ENCODE measurements at regions not wholly inside any gene's neighbourhood (a gene's known extent, or its start where the extent isn't known, plus 50 kb on each side); places are given as distances from the start of the nearest gene placed in this dataset.

- TF ChIP-seq CREB1 (IDR thresholded peaks at IDR 0.05; ENCODE audit: low read depth) (no peak), USF1 (IDR thresholded peaks at IDR 0.05) (no peak), ZBTB7A (IDR thresholded peaks at IDR 0.05; ENCODE audit: low read depth) (no peak), NFIC (IDR thresholded peaks at IDR 0.05) (no peak), YY1 (IDR thresholded peaks at IDR 0.05; ENCODE audit: low read depth) (no peak), TEAD4 (IDR thresholded peaks at IDR 0.05) (no peak), CEBPB (IDR thresholded peaks at IDR 0.05) (no peak), REST (IDR thresholded peaks at IDR 0.05; ENCODE audit: low read depth) (no peak), EP300 (IDR thresholded peaks at IDR 0.05; ENCODE audit: borderline replicate concordance) (no peak), EGR1 (IDR thresholded peaks at IDR 0.05) (no peak), RAD21 (IDR thresholded peaks at IDR 0.05; ENCODE audit: low read depth) (no peak)
Measured at GRCh38 chr2:103235283-103235682, 473.5 kb downstream of the TMEM182 start.

- no peak for TF ChIP-seq EGR1 (IDR thresholded peaks at IDR 0.05)
Measured at GRCh38 chr2:103249462-103249861, 487.6 kb downstream of the TMEM182 start.

- TF ChIP-seq CEBPB (IDR thresholded peaks at IDR 0.05), result no peak
- no peak for TF ChIP-seq NFIC (IDR thresholded peaks at IDR 0.05)
- TF ChIP-seq REST (IDR thresholded peaks at IDR 0.05; ENCODE audit: low read depth), result no peak
- TF ChIP-seq USF1 (IDR thresholded peaks at IDR 0.05), result no peak
- TF ChIP-seq TAF1 (IDR thresholded peaks at IDR 0.05; ENCODE audit: low read depth), result no peak
- no peak for TF ChIP-seq RAD21 (IDR thresholded peaks at IDR 0.05; ENCODE audit: low read depth)
- TF ChIP-seq EP300 (IDR thresholded peaks at IDR 0.05; ENCODE audit: borderline replicate concordance), result no peak
- no peak for TF ChIP-seq FOXM1 (IDR thresholded peaks at IDR 0.05; ENCODE audit: borderline replicate concordance, low read depth)
- TF ChIP-seq TEAD4 (IDR thresholded peaks at IDR 0.05), result no peak
- TF ChIP-seq TCF12 (IDR thresholded peaks at IDR 0.05; ENCODE audit: low read depth), result no peak
- no peak for TF ChIP-seq MAX (IDR thresholded peaks at IDR 0.05)
- no peak for TF ChIP-seq ZBTB7A (IDR thresholded peaks at IDR 0.05; ENCODE audit: low read depth)
- no peak for TF ChIP-seq CREB1 (IDR thresholded peaks at IDR 0.05; ENCODE audit: low read depth)
- no peak for TF ChIP-seq YY1 (IDR thresholded peaks at IDR 0.05; ENCODE audit: low read depth)
- TF ChIP-seq EGR1 (IDR thresholded peaks at IDR 0.05), result no peak
Measured at GRCh38 chr2:103252781-103253180, 490.9 kb downstream of the TMEM182 start.

GRCh38 chr2:103254611-103255010, 492.8 kb downstream of the TMEM182 start:
- TF ChIP-seq TCF12 (IDR thresholded peaks at IDR 0.05; ENCODE audit: low read depth) (no peak), RAD21 (IDR thresholded peaks at IDR 0.05; ENCODE audit: low read depth) (no peak), REST (IDR thresholded peaks at IDR 0.05; ENCODE audit: low read depth) (no peak), EGR1 (IDR thresholded peaks at IDR 0.05) (no peak), USF1 (IDR thresholded peaks at IDR 0.05) (no peak), TEAD4 (IDR thresholded peaks at IDR 0.05) (no peak), NFIC (IDR thresholded peaks at IDR 0.05) (no peak), CEBPB (IDR thresholded peaks at IDR 0.05) (no peak), CREB1 (IDR thresholded peaks at IDR 0.05; ENCODE audit: low read depth) (no peak), MAX (IDR thresholded peaks at IDR 0.05) (no peak), YY1 (IDR thresholded peaks at IDR 0.05; ENCODE audit: low read depth) (no peak), TAF1 (IDR thresholded peaks at IDR 0.05; ENCODE audit: low read depth) (no peak), EP300 (IDR thresholded peaks at IDR 0.05; ENCODE audit: borderline replicate concordance) (no peak), ZBTB7A (IDR thresholded peaks at IDR 0.05; ENCODE audit: low read depth) (no peak), FOXM1 (IDR thresholded peaks at IDR 0.05; ENCODE audit: borderline replicate concordance, low read depth) (no peak)

Measured in Ishikawa (cell line).